ENCODE measurements at regions not wholly inside any gene's neighbourhood (a gene's known extent, or its start where the extent isn't known, plus 50 kb on each side); places are given as distances from the start of the nearest gene placed in this dataset.

DNA sequence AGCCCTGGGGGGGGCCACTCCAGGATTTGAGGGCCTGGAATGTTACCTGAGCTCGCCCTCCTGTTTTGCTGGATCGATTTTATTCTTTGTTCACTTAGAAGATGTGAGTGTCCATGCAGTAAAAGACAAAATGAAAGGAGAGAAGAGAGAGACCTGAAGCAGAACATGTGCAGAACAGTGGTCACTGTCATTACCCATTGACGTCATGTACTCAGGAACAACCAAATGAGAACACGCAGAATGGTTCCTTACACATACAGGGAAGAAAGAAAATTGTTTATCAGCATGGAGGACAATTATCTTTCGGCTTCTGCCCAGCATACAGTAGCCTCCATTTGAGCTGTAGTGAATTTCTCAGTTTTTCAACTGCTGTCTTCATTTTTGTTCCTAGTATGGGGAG lies 258.1 kb downstream of the FNDC1 start:
- no peaks in the 10 kb centered on the region for H3K36me3 ChIP-seq (ENCODE audit: insufficient read depth, low read length)
- H4K20me1 ChIP-seq (ENCODE audit: insufficient read depth, low read length): no peaks in the 10 kb centered on the region
- no peak overlapping the region for H3K9ac ChIP-seq (ENCODE audit: low read length)
- H3K27me3 ChIP-seq (ENCODE audit: insufficient read depth, low read length): no peaks in the 10 kb centered on the region
- no peaks in the 10 kb centered on the region for H3K9me2 ChIP-seq (ENCODE audit: low read depth, low read length)
- no peak overlapping the region for H3K4me3 ChIP-seq (ENCODE audit: low read depth, low read length, poor library complexity, severe bottlenecking)
- no peak overlapping the region for H2AFZ ChIP-seq (ENCODE audit: low read length)
- no peak overlapping the region for H3K4me2 ChIP-seq (ENCODE audit: low read length)
- no peaks in the 10 kb centered on the region for H3K9me3 ChIP-seq (ENCODE audit: low read length)
- H3K79me2 ChIP-seq (ENCODE audit: insufficient read depth, low read length): no peaks in the 10 kb centered on the region
- TF ChIP-seq, protein P1, sequence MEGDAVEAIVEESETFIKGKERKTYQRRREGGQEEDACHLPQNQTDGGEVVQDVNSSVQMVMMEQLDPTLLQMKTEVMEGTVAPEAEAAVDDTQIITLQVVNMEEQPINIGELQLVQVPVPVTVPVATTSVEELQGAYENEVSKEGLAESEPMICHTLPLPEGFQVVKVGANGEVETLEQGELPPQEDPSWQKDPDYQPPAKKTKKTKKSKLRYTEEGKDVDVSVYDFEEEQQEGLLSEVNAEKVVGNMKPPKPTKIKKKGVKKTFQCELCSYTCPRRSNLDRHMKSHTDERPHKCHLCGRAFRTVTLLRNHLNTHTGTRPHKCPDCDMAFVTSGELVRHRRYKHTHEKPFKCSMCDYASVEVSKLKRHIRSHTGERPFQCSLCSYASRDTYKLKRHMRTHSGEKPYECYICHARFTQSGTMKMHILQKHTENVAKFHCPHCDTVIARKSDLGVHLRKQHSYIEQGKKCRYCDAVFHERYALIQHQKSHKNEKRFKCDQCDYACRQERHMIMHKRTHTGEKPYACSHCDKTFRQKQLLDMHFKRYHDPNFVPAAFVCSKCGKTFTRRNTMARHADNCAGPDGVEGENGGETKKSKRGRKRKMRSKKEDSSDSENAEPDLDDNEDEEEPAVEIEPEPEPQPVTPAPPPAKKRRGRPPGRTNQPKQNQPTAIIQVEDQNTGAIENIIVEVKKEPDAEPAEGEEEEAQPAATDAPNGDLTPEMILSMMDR (IDR thresholded peaks at IDR 0.05; ENCODE audit: low read length): no peak
- TF ChIP-seq EZH2 (IDR thresholded peaks at IDR 0.05; ENCODE audit: borderline replicate concordance, low read length): no peak
- no peak overlapping the region for H3K27ac ChIP-seq (ENCODE audit: low read depth, low read length, poor library complexity, severe bottlenecking)
- H3K4me1 ChIP-seq (ENCODE audit: insufficient read depth, low read length, severe bottlenecking): no peaks in the 10 kb centered on the region
- no peaks in the 10 kb centered on the region for H3F3A ChIP-seq (ENCODE audit: insufficient read depth, low read length)

DNA sequence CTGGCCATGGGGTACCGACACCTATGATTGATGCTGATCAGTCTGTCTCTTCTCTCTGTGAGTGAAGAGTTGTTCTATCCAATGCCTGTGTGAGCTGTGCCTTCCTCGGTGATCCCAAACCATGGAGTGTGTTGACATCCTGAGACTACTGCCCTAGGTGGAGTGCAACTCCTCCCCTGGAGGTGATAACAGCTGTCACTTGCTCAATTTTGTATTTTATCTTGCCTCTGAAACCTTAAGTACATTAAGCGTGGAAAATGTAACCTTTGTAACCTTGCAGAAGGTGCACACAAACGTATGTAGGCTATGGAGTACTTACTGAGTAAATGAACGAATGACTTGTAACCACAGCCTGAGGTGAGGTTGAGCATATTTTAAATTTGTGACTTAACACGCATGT lies 256.2 kb downstream of the FNDC1 start:
- H2AFZ ChIP-seq (ENCODE audit: low read length): no peak overlapping the region
- H3K27me3 ChIP-seq (ENCODE audit: insufficient read depth, low read length): no peaks in the 10 kb centered on the region
- no peaks in the 10 kb centered on the region for H3K36me3 ChIP-seq (ENCODE audit: insufficient read depth, low read length)
- no peak overlapping the region for H3K27ac ChIP-seq (ENCODE audit: low read depth, low read length, poor library complexity, severe bottlenecking)
- TF ChIP-seq EZH2 (IDR thresholded peaks at IDR 0.05; ENCODE audit: borderline replicate concordance, low read length): no peak
- TF ChIP-seq, protein P1 (IDR thresholded peaks at IDR 0.05; ENCODE audit: low read length): no peak
- no peaks in the 10 kb centered on the region for H3K9me2 ChIP-seq (ENCODE audit: low read depth, low read length)
- H3K4me1 ChIP-seq (ENCODE audit: insufficient read depth, low read length, severe bottlenecking): no peaks in the 10 kb centered on the region
- H3K79me2 ChIP-seq (ENCODE audit: insufficient read depth, low read length): no peaks in the 10 kb centered on the region
- H3K9me3 ChIP-seq (ENCODE audit: low read length): no peaks in the 10 kb centered on the region
- no peaks in the 10 kb centered on the region for H3F3A ChIP-seq (ENCODE audit: insufficient read depth, low read length)
- no peak overlapping the region for H3K4me2 ChIP-seq (ENCODE audit: low read length)
- no peak overlapping the region for H3K9ac ChIP-seq (ENCODE audit: low read length)
- H3K4me3 ChIP-seq (ENCODE audit: low read depth, low read length, poor library complexity, severe bottlenecking): no peak overlapping the region
- no peaks in the 10 kb centered on the region for H4K20me1 ChIP-seq (ENCODE audit: insufficient read depth, low read length)

DNA sequence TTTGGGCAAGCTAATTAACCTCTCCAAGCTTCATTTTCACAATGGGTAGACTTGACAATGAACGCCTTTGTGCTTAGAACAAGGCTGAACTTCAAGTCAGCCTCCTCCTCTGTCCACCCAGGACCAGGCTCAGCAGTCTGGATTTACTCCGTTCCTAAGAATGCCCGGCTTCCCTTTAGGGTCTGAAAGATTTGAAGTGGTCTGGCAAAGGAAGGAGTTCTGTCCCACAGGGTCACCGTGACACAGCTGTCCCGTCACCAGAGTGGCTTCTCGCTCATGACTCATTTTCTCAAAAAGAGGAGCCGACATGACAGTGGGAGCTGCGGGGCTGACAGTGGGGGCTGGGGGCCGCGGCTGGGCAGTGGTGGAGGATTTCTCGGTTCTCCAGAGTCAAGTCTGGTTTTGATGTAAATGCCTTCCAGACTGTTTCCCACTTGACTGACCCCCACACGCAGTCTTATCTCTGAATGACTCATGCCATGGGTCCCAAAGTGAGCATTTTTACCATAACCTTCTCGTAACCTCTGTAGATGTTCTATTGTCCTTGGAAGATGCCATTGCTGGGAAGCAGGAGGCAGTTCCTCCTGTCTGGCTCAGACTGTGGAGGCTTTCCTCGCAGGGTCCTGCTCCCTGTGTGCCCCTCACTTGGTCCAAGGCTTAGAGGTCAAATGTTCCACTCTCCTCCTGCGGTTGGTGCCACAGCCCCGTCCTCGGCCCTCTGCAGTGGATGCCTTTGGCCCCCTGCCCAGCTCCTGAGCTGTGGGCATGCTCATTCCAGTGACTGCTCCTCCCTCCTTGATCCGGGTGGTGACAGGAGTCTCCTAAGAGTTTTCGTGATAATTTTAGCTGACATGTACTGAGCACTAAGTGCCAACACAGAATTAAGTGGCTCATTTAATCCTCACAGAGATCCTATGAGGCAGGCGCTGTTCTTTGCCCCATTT lies 253.1 kb downstream of the FNDC1 start:
- no peak overlapping the region for H3K9ac ChIP-seq (ENCODE audit: low read length)
- H3K79me2 ChIP-seq (ENCODE audit: insufficient read depth, low read length): no peaks in the 10 kb centered on the region
- H3K27ac ChIP-seq (ENCODE audit: low read depth, low read length, poor library complexity, severe bottlenecking): no peak overlapping the region
- no peak overlapping the region for H3K4me3 ChIP-seq (ENCODE audit: low read depth, low read length, poor library complexity, severe bottlenecking)
- TF ChIP-seq, protein P1 (IDR thresholded peaks at IDR 0.05; ENCODE audit: low read length): no peak
- no peak for TF ChIP-seq EZH2 (IDR thresholded peaks at IDR 0.05; ENCODE audit: borderline replicate concordance, low read length)
- no peaks in the 10 kb centered on the region for H3K9me3 ChIP-seq (ENCODE audit: low read length)
- H3K36me3 ChIP-seq (ENCODE audit: insufficient read depth, low read length): no peaks in the 10 kb centered on the region
- H3K27me3 ChIP-seq (ENCODE audit: insufficient read depth, low read length): no peaks in the 10 kb centered on the region
- H3K4me2 ChIP-seq (ENCODE audit: low read length): no peak overlapping the region
- no peaks in the 10 kb centered on the region for H3K9me2 ChIP-seq (ENCODE audit: low read depth, low read length)
- no peaks in the 10 kb centered on the region for H4K20me1 ChIP-seq (ENCODE audit: insufficient read depth, low read length)
- no peak overlapping the region for H2AFZ ChIP-seq (ENCODE audit: low read length)
- no peaks in the 10 kb centered on the region for H3F3A ChIP-seq (ENCODE audit: insufficient read depth, low read length)
- no peaks in the 10 kb centered on the region for H3K4me1 ChIP-seq (ENCODE audit: insufficient read depth, low read length, severe bottlenecking)
